ENCODE measurements at regions not wholly inside any gene's neighbourhood (a gene's known extent, or its start where the extent isn't known, plus 50 kb on each side); places are given as distances from the start of the nearest gene placed in this dataset.
"Not testable (repeated sequence)": the region's sequence is repeated elsewhere in the genome, so short reads cannot be mapped to it uniquely, and the experiment has no call there.

DNA sequence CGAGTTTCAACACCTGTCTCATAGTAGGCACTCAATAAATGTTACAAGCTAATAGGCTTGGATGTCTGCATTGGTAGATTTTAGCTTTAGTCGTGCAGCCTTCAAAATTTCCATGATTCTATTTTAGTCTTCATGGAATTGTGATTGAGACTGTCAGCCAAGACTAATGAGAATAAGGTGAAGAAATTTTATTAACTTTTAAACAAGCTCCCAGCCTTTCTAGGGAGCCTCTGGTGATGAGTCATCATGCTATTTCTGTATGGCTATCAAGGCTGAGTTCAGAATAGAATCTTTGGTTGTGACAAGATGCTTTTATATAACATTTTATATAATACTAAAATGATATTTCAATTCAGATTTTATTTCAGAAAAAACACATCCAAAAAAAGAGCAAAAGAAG is 685.8 kb downstream of the GABRG1 start:
- no peaks in the 10 kb centered on the region for H3K4me1 ChIP-seq (ENCODE audit: control insufficient read depth, insufficient read depth, low read length)
- H3K27ac ChIP-seq (ENCODE audit: low read depth, low read length) = no peak overlapping the region

DNA sequence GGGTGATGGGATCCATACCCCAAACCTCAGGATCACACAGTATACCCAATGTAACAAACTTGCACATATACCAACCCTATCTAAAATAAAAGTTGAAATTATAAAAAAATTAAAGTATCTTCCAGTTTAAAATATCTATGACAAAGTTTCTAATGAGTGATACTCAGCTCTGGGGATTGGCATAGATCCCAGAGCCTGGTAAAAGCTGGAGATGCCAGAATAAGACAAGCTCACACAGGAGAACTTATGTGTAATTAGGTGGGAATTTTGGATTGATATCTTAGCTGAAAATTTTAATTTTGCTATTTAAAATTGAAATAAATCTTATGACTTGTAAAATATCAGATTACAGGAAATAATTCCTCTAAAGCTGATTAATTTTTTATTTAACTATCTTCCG is 686.5 kb downstream of the GABRG1 start:
- Histone ChIP-seq H3K4me1 (ENCODE audit: control insufficient read depth, insufficient read depth, low read length) (no peaks in the 10 kb centered on the region), H3K9ac (ENCODE audit: low read length) (no peak overlapping the region), H3K36me3 (ENCODE audit: control insufficient read depth, insufficient read depth, low read length) (no peaks in the 10 kb centered on the region), H3K27me3 (ENCODE audit: control insufficient read depth, insufficient read depth, low read length) (no peaks in the 10 kb centered on the region), H3K4me3 (ENCODE audit: low read depth, low read length) (no peak overlapping the region), H3K9me3 (ENCODE audit: control insufficient read depth, insufficient read depth, low read depth, low read length) (no peaks in the 10 kb centered on the region), H3K27ac (ENCODE audit: low read depth, low read length) (no peak overlapping the region)

More for the DNA sequence above, 685.8 kb downstream of the GABRG1 start:
- no peaks in the 10 kb centered on the region for H3K36me3 ChIP-seq (ENCODE audit: control insufficient read depth, insufficient read depth, low read length)
- no peak overlapping the region for H3K4me3 ChIP-seq (ENCODE audit: low read depth, low read length)
- H3K9me3 ChIP-seq (ENCODE audit: control insufficient read depth, insufficient read depth, low read depth, low read length) = no peaks in the 10 kb centered on the region
- H3K9ac ChIP-seq (ENCODE audit: low read length) = no peak overlapping the region
- H3K27me3 ChIP-seq (ENCODE audit: control insufficient read depth, insufficient read depth, low read length) = no peaks in the 10 kb centered on the region

DNA sequence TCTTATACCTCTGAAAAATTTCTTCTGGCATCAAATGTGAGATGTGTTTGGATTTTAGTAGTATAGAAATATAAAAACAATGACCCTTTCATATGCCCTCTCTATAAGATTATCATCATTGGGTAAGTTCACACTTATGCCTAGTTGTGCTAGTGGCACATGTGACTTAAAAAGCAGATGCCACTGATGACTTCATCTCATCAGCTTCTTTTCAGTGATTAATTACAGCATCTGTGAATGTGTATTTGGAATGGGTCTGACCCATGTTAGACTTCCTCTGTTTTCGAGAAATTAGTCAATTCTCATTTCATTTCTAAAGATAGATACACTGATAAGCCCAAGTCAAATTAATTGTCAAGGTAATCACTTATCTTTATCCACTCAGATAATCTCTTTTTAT is 698.7 kb downstream of the GABRG1 start:
- Histone ChIP-seq H3K9me3 (ENCODE audit: control insufficient read depth, insufficient read depth, low read depth, low read length) (0 out of 2 replicates have a peak, but pooled peaks cover 4% of the 10 kb centered on the region), H3K27ac (ENCODE audit: low read depth, low read length) (no peak overlapping the region), H3K36me3 (ENCODE audit: control insufficient read depth, insufficient read depth, low read length) (no peaks in the 10 kb centered on the region), H3K27me3 (ENCODE audit: control insufficient read depth, insufficient read depth, low read length) (no peaks in the 10 kb centered on the region), H3K9ac (ENCODE audit: low read length) (no peak overlapping the region), H3K4me3 (ENCODE audit: low read depth, low read length) (no peak overlapping the region), H3K4me1 (ENCODE audit: control insufficient read depth, insufficient read depth, low read length) (no peaks in the 10 kb centered on the region)

GRCh38 chr4:45423896-45424295 is 697.5 kb upstream of the GNPDA2 start:
- no peak overlapping the region for H3K9ac ChIP-seq (ENCODE audit: low read length)
- no peak overlapping the region for H3K27ac ChIP-seq (ENCODE audit: low read depth, low read length)

DNA sequence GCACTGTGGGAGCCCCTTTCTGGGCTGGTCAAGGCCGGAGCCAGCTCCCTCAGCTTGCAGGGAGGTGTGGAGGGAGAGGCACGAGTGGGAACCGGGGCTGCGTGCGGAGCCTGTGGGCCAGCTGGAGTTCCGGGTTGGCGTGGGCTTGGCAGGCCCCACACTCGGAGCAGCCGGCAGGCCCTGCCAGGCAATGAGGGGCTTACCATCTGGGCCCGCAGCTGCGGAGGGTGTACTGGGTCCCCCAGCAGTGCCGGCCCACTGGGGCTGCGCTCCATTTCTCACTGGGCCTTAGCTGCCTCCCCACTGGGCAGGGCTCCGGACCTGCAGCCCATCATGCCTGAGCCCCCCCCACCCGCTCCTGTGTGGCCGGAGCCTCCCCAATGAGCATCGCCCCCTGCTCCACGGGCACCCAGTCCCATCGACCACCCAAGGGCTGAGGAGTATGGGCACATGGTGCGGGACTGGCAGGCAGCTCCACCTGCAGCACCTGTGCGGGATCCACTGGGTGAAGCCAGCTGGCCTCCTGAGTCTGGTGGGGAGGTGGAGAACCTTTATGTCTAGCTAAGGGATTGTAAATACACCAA is 693.8 kb upstream of the GNPDA2 start:
- H3K27ac ChIP-seq (ENCODE audit: low read depth, low read length); H3K4me1 ChIP-seq (ENCODE audit: control insufficient read depth, insufficient read depth, low read length); H3K9me3 ChIP-seq (ENCODE audit: control insufficient read depth, insufficient read depth, low read depth, low read length); H3K36me3 ChIP-seq (ENCODE audit: control insufficient read depth, insufficient read depth, low read length); H3K27me3 ChIP-seq (ENCODE audit: control insufficient read depth, insufficient read depth, low read length); H3K4me3 ChIP-seq (ENCODE audit: low read depth, low read length); H3K9ac ChIP-seq (ENCODE audit: low read length): not testable (repeated sequence)

More at GRCh38 chr4:45423896-45424295, 697.5 kb upstream of the GNPDA2 start:
- 0 out of 2 replicates have a peak, but pooled peaks cover 4% of the 10 kb centered on the region for H3K9me3 ChIP-seq (ENCODE audit: control insufficient read depth, insufficient read depth, low read depth, low read length)
- no peaks in the 10 kb centered on the region for H3K4me1 ChIP-seq (ENCODE audit: control insufficient read depth, insufficient read depth, low read length)
- no peaks in the 10 kb centered on the region for H3K36me3 ChIP-seq (ENCODE audit: control insufficient read depth, insufficient read depth, low read length)
- no peak overlapping the region for H3K4me3 ChIP-seq (ENCODE audit: low read depth, low read length)
- no peaks in the 10 kb centered on the region for H3K27me3 ChIP-seq (ENCODE audit: control insufficient read depth, insufficient read depth, low read length)

- Histone ChIP-seq H3K9me3 (ENCODE audit: control insufficient read depth, insufficient read depth, low read depth, low read length) (no peaks in the 10 kb centered on the region), H3K4me1 (ENCODE audit: control insufficient read depth, insufficient read depth, low read length) (no peaks in the 10 kb centered on the region), H3K36me3 (ENCODE audit: control insufficient read depth, insufficient read depth, low read length) (no peaks in the 10 kb centered on the region), H3K27ac (ENCODE audit: low read depth, low read length) (no peak overlapping the region), H3K27me3 (ENCODE audit: control insufficient read depth, insufficient read depth, low read length) (no peaks in the 10 kb centered on the region), H3K4me3 (ENCODE audit: low read depth, low read length) (no peak overlapping the region), H3K9ac (ENCODE audit: low read length) (no peak overlapping the region)
Observed at GRCh38 chr4:45410701-45411210, 684.4 kb upstream of the GNPDA2 start.

DNA sequence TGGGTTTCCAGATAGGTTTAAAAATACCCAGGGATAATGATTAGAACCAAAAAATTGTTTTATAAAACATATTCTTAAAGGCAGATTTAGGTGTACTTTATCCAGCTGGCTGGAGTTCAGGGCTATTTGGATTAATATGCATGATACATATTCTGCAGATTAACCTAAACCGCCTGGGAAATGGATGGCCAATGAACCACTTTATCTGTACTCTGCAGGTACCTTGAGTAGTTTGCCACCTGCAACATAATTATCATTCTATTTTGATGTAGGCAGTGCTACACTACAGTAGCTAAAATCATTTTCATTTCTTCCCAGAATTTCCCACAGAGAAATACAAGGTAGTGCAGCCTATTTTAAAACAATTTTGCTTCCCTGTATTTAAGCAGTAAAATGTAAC is 683.2 kb upstream of the GNPDA2 start:
- Histone ChIP-seq H3K36me3 (ENCODE audit: control insufficient read depth, insufficient read depth, low read length) (no peaks in the 10 kb centered on the region), H3K27ac (ENCODE audit: low read depth, low read length) (no peak overlapping the region), H3K27me3 (ENCODE audit: control insufficient read depth, insufficient read depth, low read length) (no peaks in the 10 kb centered on the region), H3K4me3 (ENCODE audit: low read depth, low read length) (no peak overlapping the region), H3K4me1 (ENCODE audit: control insufficient read depth, insufficient read depth, low read length) (no peaks in the 10 kb centered on the region), H3K9me3 (ENCODE audit: control insufficient read depth, insufficient read depth, low read depth, low read length) (no peaks in the 10 kb centered on the region), H3K9ac (ENCODE audit: low read length) (no peak overlapping the region)

DNA sequence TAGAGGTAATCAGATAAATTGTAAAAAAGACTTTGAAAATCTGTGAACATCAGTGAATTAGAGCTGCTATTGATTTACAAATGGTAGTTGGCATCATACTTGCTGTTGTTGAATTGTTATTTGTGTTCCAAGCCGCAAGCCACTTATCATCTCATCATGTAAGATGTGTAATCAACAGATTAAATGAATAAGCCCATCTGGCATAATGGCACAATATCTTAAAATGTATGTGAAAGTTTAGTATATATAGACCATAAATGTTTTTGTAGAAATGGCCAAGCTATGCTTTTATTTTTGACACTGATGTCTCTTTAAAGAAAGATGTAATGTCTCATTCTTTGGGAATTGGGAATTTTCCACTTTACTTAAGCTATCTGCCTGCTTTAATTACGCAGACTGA is 682.6 kb upstream of the GNPDA2 start:
- Histone ChIP-seq H3K36me3 (ENCODE audit: control insufficient read depth, insufficient read depth, low read length) (no peaks in the 10 kb centered on the region), H3K9ac (ENCODE audit: low read length) (no peak overlapping the region), H3K27ac (ENCODE audit: low read depth, low read length) (no peak overlapping the region), H3K9me3 (ENCODE audit: control insufficient read depth, insufficient read depth, low read depth, low read length) (no peaks in the 10 kb centered on the region), H3K27me3 (ENCODE audit: control insufficient read depth, insufficient read depth, low read length) (no peaks in the 10 kb centered on the region), H3K4me1 (ENCODE audit: control insufficient read depth, insufficient read depth, low read length) (no peaks in the 10 kb centered on the region), H3K4me3 (ENCODE audit: low read depth, low read length) (no peak overlapping the region)

DNA sequence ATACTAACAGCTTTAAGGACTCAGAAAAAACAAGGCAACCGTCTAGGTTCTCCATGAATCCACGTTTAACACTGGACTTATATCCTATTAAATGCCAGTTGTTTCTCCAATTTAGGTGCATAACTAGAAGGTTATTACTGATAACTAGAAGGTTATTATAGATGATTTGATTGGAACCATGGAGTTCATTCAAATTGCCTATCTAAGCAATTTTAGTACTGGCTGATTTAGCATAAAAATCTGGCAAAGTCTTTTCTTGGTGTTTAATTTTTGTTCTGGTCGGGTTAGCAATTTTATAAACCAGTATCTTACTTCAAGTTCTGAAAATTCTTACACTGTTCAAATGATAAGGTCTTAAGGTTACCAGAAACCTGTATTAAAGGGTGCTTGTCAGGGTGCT is 672.8 kb upstream of the GNPDA2 start:
- Histone ChIP-seq H3K9me3 (ENCODE audit: control insufficient read depth, insufficient read depth, low read depth, low read length) (peaks cover 3% of the 10 kb centered on the region), H3K9ac (ENCODE audit: low read length) (no peak overlapping the region), H3K36me3 (ENCODE audit: control insufficient read depth, insufficient read depth, low read length) (no peaks in the 10 kb centered on the region), H3K27ac (ENCODE audit: low read depth, low read length) (no peak overlapping the region), H3K4me1 (ENCODE audit: control insufficient read depth, insufficient read depth, low read length) (no peaks in the 10 kb centered on the region), H3K4me3 (ENCODE audit: low read depth, low read length) (no peak overlapping the region), H3K27me3 (ENCODE audit: control insufficient read depth, insufficient read depth, low read length) (no peaks in the 10 kb centered on the region)

DNA sequence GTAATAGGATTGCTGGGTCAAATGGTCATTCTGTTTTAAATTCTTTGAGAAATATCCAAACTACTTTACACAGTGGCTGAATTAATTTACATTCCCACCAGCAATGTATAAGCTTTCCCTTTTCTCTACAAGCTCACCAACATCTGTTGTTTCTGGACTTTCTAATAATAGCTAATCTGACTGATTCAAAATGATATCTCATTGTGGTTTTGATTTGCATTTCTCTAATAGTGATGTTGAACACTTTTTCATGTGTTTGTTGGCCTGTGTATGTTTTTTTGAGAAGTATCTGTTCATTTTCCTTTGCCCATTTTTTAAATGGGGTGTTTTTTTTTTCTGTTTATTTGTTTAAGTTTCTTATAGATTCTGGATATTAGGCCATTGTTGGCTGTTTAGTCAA is 659.0 kb upstream of the GNPDA2 start:
- Histone ChIP-seq H3K36me3 (ENCODE audit: control insufficient read depth, insufficient read depth, low read length) (no peaks in the 10 kb centered on the region), H3K27ac (ENCODE audit: low read depth, low read length) (no peak overlapping the region), H3K27me3 (ENCODE audit: control insufficient read depth, insufficient read depth, low read length) (no peaks in the 10 kb centered on the region), H3K9me3 (ENCODE audit: control insufficient read depth, insufficient read depth, low read depth, low read length) (no peaks in the 10 kb centered on the region), H3K4me1 (ENCODE audit: control insufficient read depth, insufficient read depth, low read length) (no peaks in the 10 kb centered on the region), H3K4me3 (ENCODE audit: low read depth, low read length) (no peak overlapping the region), H3K9ac (ENCODE audit: low read length) (no peak overlapping the region)

DNA sequence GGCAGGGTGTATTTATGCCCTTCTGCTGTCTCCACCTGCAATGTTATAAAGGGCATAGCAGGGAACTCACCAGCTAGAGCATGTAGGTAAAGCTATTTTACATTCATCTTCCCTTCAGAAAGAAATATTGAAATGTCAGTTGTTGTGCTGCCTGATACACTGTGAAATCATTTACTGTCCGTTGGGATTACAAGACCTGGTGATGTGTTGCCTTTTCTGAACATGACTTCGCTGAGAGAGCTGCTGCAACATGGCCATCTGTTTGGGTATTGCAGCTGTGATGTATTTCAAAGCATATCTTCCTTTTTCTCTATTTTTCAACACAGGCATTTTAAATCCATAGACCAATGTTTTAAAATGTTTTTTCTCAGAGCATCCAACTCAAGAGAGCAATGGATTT is 644.1 kb upstream of the GNPDA2 start:
- no peaks in the 10 kb centered on the region for H3K4me1 ChIP-seq (ENCODE audit: control insufficient read depth, insufficient read depth, low read length)
- H3K27me3 ChIP-seq (ENCODE audit: control insufficient read depth, insufficient read depth, low read length) = no peaks in the 10 kb centered on the region
- no peaks in the 10 kb centered on the region for H3K9me3 ChIP-seq (ENCODE audit: control insufficient read depth, insufficient read depth, low read depth, low read length)
- H3K4me3 ChIP-seq (ENCODE audit: low read depth, low read length) = no peak overlapping the region
- H3K36me3 ChIP-seq (ENCODE audit: control insufficient read depth, insufficient read depth, low read length) = no peaks in the 10 kb centered on the region
- no peak overlapping the region for H3K9ac ChIP-seq (ENCODE audit: low read length)
- H3K27ac ChIP-seq (ENCODE audit: low read depth, low read length) = no peak overlapping the region

DNA sequence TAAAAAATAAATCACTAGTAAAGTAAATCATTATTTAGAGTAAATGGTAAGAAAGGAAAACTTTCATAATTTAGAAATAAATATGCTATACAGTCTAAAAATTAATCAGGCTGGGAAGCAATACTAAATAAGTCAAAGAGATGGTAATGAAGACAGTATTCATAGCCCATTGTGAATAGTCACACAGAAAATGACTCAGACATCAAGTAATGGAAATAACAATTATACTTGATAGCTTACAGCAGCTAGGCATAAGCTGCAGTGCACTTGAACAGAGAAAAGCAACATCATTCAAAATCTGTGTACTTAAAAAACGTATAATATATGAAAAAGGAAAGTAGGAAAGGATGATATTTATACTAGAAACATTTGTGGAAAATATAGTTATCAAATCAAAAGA is 642.5 kb upstream of the GNPDA2 start:
- H3K27ac ChIP-seq (ENCODE audit: low read depth, low read length) = no peak overlapping the region
- H3K4me3 ChIP-seq (ENCODE audit: low read depth, low read length) = no peak overlapping the region
- H3K9ac ChIP-seq (ENCODE audit: low read length) = no peak overlapping the region
- H3K4me1 ChIP-seq (ENCODE audit: control insufficient read depth, insufficient read depth, low read length) = no peaks in the 10 kb centered on the region
- H3K36me3 ChIP-seq (ENCODE audit: control insufficient read depth, insufficient read depth, low read length) = no peaks in the 10 kb centered on the region
- no peaks in the 10 kb centered on the region for H3K9me3 ChIP-seq (ENCODE audit: control insufficient read depth, insufficient read depth, low read depth, low read length)
- no peaks in the 10 kb centered on the region for H3K27me3 ChIP-seq (ENCODE audit: control insufficient read depth, insufficient read depth, low read length)
